GF-D8 (cell line): ENCODE measurements at regions not wholly inside any gene's neighbourhood (a gene's known extent, or its start where the extent isn't known, plus 50 kb on each side); places are given as distances from the start of the nearest gene placed in this dataset.

Source experiments
- DNase-seq: peaks from one replicate; lab custom pipeline; 2025; lab: John Stamatoyannopoulos, UW

DNA sequence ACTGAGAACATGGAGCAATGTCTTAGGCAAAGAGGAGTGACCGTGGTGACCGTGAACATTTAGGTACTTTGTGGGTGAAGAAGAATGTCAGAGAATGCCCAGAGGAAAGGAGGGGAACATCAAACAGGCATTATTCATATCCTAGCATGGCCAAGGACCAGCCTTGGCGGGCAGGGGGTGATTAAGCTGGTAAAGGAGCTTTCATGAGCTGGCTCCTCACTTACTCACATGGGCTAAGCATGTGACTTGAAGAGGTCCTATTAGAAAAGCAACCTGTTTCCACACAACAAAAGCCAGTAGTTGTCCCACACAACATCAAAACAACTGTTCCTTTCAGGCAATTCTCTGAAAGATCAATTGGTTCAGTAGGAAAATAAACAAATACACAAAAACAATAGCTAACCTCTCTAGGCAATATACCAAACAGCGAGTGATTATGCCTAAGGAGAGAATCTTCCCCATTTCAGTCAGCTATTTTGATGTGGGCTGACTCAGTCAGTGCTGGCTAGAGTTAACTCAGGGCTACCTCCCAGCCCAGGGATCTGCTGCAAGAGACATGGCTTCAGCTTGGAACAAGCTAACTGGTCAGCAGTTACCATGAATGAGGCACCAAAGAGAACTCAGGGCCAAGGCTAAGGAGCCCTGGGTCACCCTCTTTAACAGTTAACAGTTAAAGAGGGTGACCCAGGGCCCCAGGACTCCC lies 283.5 kb downstream of the ARHGAP12 start:
- DNase-seq: no peak

DNA sequence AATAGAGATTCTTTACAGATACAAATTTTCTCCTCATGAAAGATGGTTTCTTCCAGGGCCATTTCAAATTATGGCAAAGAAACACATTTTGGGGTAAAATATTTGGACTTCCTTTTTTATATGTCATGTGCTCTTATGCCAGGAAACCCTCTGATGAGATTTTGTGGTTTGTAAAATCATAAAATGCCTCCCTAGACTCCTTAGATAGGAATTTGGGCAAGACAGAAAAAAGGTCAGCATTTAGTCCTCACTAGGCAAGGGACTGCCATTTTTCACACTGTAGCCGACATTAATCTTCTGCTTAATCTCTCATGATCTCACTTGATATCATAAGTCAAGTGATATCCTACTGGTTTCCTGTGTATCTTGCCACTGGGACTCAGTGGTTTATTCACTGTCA lies 286.4 kb downstream of the ARHGAP12 start:
- no peak for DNase-seq

DNA sequence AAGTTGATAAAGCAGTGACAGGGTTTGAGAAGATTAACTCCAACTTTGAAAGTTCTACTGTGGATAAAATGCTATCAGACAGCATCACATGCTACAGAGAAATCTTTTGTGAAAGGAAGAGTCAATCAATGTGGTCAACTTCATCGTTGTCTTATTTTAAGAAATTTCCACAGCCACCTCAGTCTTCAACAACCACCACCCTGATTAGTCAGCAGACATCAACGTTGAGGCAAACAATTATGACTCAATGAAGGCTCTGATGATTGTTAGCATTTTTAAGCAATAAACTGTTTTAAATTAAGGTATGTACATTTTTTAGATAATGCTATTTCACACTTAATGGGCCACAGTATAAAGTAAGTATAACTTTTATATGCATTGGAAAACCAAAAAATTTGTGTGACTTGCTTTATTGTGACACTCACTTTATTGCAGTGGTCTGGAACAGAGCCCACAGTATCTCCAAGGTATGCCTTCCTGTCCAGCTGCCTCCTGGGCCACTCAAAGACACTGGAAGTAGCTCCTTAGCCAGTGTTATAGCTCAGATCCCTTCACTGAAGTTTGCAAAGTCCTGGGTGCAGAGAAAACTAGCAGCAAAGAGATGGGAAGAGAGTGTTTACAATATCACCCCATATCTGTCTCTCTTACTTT lies 293.1 kb downstream of the ARHGAP12 start:
- no peak for DNase-seq

GRCh38 chr10:31635009-31635408 lies 293.6 kb downstream of the ARHGAP12 start:
- no peak for DNase-seq

- DNase-seq: no peak
Measured at GRCh38 chr10:31630861-31631567, 297.6 kb downstream of the ARHGAP12 start.

GRCh38 chr10:31625566-31625965 lies 303.1 kb downstream of the ARHGAP12 start:
- no peak for DNase-seq

DNA sequence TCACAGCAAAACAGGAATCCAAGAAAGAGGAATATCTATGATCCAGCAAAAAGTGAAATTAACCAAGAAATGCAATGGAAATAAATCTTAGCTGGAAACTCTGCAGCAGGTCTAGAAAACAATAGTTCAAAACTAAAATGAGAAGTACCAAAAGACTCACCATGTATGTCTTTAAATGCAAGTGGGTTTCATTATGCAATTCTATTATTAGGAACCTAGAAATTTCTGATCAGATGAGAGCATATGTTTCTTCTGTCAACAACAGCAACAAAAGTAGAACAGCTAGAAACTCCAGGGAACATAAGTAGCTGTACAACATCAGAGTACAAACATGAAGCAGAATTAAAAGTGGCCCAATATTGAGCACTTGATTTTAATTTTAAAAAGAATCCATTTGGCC lies 304.0 kb downstream of the ARHGAP12 start:
- no peak for DNase-seq

DNA sequence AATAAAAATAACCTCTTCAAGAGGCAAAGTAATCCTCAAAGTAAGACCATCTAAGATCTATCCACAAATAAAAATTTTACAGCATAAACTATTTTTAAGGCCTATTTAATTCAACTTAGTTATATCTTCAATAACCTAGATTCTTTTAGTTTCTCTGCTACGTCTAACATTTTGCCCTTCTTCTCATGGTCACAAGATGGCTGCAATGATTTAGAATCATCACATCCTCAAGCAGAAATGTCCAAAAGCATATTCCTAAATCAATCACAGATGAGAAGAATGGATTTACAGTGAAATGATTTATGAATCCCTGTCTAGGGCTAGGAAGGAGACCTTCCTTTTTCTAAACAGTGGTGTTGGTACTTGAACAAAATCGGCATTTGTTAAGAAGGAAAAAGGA lies 304.7 kb downstream of the ARHGAP12 start:
- DNase-seq: no peak

GRCh38 chr10:31623466-31623865 lies 304.4 kb downstream of the ZEB1 start:
- DNase-seq: no peak

DNA sequence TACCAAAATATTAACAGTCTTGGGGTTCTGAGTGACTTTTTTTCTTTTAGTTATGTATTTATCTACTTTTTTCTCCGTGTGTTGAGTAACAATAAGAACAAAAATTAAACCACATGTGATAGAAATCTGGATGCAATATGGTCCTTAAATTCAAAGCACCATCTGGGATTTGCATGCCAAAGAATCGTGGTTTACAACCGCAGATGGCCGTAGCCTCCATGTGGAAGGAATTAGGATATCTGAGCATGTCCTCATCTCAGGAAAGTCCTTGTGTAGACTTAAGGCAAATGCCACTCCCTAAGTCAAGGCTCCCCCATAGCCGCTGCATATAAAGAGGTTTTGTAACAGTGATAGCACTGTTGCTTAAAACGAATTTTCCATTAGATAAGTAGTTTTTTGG lies 304.0 kb downstream of the ZEB1 start:
- DNase-seq: no peak

- DNase-seq: no peak
Measured at GRCh38 chr10:31621733-31622132, 302.7 kb downstream of the ZEB1 start.

- DNase-seq: no peak
Measured at GRCh38 chr10:31620226-31621151, 301.5 kb downstream of the ZEB1 start.

DNA sequence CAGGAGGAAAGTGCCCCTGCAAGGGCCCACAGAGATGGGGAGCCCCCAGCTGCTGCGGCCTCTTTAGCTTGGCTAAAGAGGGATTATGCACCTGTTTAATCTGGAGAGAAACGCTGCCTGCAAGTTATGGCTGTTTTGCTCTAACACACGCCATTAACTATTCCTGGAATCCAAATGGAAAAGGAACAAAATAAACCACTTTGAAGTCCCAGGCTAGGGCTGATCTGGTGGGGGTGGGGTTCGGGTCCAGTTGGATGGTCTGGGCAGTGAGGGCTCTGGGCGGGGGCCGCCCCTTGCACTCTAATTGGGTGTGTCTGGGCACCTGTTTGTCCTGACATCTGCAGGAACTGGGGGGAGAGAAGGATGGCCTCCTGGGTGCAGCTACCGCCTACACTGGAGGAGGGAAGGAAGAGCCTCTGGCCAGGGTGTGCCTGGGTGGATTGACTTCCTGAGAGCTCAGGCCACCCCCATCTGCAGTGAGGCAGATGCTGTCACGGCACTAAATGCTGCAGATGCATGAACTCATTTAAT lies 300.6 kb downstream of the ZEB1 start:
- DNase-seq: no peak

GRCh38 chr10:31618541-31619291 lies 299.7 kb downstream of the ZEB1 start:
- DNase-seq: no peak

DNA sequence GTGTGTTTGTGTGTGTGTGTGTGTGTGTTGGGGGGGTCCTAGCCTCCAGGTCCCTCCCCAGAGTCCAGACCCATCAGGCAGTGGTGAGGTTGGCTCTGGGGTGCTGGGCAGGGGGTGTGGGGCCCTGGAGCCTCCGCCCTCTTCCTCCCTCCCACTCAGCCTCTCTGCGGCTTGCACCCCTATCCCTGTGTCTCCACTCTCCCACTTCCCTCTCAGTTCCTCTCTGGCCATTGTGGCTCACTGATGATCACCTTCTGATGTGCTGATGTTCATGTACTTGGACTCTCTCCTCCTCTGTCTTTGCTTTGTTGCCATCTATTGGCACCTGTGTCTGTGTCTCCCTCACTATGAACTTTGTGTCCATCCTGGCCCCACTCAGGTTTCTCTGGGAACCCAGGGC lies 298.7 kb downstream of the ZEB1 start:
- DNase-seq: no peak

- no peak for DNase-seq
Measured at GRCh38 chr10:31617133-31617532, 298.1 kb downstream of the ZEB1 start.

DNA sequence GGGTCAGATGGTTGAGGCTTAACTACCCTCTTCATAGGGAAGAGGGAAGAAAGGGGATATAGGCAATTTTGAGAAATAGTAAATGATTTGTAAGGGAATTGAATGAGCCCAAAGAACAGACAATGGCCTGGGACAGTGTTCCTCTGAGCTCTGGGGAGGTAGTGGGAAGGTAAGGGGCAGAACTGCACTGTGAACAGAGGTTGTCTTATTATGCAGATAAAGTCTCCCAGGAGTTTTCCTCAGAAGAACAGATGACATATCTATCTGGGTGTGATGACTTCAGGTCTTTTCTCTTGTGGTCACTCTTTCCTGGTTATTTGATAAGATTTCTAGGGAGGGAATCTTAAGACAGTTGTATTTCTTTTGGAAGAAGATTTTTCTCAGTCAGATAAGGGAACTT lies 296.1 kb downstream of the ZEB1 start:
- DNase-seq: no peak

- no peak for DNase-seq
Measured at GRCh38 chr10:31614611-31615010, 295.6 kb downstream of the ZEB1 start.

DNA sequence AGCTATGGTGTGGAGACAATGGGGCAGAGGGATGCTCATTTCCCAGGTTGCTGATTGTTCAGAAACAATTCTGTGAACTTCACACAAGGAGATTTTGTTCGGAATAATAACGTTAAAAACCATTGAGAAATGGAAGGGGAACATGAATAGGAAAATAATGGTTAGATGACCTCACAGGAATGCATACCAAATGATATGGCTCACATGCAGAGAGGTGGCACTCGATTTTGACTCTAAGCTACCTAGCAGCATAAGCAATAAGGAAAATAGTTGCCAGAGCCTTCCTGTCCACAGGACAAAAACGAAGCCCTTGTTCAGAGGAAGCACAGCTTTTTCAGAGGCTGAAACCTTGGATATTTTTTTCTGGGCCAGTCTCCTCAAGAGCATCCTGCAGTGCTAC lies 293.1 kb downstream of the ZEB1 start:
- DNase-seq: no peak

DNA sequence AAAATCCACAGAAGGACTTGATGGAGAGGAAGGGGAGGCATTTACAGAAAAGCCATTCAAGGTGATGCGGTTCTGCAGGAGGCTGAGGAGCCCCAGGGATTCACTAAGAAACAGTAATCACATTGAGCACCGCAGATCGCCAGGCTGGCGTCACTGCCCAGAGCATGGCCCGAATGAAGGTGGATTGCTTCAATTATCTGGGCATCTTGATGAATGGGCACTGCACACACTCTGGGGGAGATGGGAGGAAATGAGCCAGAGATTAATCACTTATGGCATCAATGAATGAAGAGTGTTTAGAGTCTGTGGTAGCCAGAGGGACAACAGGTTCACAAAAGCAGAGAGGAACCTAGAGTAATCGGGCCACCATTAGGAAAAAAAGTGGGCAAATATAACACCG lies 292.1 kb downstream of the ZEB1 start:
- no peak for DNase-seq

GRCh38 chr10:31607481-31607880 lies 288.5 kb downstream of the ZEB1 start:
- no peak for DNase-seq
